Neural cell (in vitro differentiated cells): ENCODE measurements at regions not wholly inside any gene's neighbourhood (a gene's known extent, or its start where the extent isn't known, plus 50 kb on each side); places are given as distances from the start of the nearest gene placed in this dataset.

Experiments used
- H2AFZ ChIP-seq: fragments of 200-600, 300-800 bp; sonication (generic), shearing (Covaris generic); 2 replicates; pipeline ENCODE4 v1.6.0; 2014; ENCODE audit warnings: low read depth, mild to moderate bottlenecking, antibody characterized with exemption, low read length, moderate library complexity
- H3F3A ChIP-seq: fragments of 200-600 bp; shearing (Covaris generic); 2 replicates; pipeline ENCODE4 v1.6.1; 2016; ENCODE audit warnings: mild to moderate bottlenecking, moderate library complexity, mixed read lengths, antibody characterized with exemption, low read length; ENCODE audit not compliant: insufficient read depth, poor library complexity, severe bottlenecking
- H3K27ac ChIP-seq: fragments of 200-600, 300-800 bp; sonication (generic), shearing (Covaris generic); 2 replicates; pipeline ENCODE4 v1.5.1; 2014; ENCODE audit warnings: mild to moderate bottlenecking, low read length, moderate library complexity
- H3K27me3 ChIP-seq: fragments of 300-800, 200-600 bp; sonication (generic), shearing (Covaris generic); 2 replicates; pipeline ENCODE4 v1.6.0; 2014; ENCODE audit warnings: mild to moderate bottlenecking, low read depth, low read length, moderate library complexity; ENCODE audit not compliant: insufficient read depth
- H3K36me3 ChIP-seq: fragments of 300-800, 200-600 bp; sonication (generic), shearing (Covaris generic); 2 replicates; pipeline ENCODE4 v1.5.1; 2014; ENCODE audit warnings: mild to moderate bottlenecking, antibody characterized with exemption, low read length, moderate library complexity; ENCODE audit not compliant: insufficient read depth
- H3K4me2 ChIP-seq: fragments of 300-800, 200-600 bp; sonication (generic), shearing (Covaris generic); 2 replicates; pipeline ENCODE4 v1.6.0; 2014; ENCODE audit warnings: mild to moderate bottlenecking, low read length
- H3K4me3 ChIP-seq: fragments of 300-800, 200-600 bp; sonication (generic), shearing (Covaris generic); 2 replicates; pipeline ENCODE4 v1.5.1; 2014; ENCODE audit warnings: mild to moderate bottlenecking, low read length, moderate library complexity
- H3K79me2 ChIP-seq: fragments of 200-600 bp; shearing (Covaris generic); replicated peaks from 2 replicates; pipeline ENCODE4 v1.6.0; 2014; ENCODE audit warnings: mild to moderate bottlenecking, low read length, moderate library complexity; ENCODE audit not compliant: insufficient read depth
- H3K9ac ChIP-seq: fragments of 300-800, 200-600 bp; sonication (generic), shearing (Covaris generic); 2 replicates; pipeline ENCODE4 v1.6.1; 2016; ENCODE audit warnings: mild to moderate bottlenecking, low read length, mixed read lengths
- H3K9me2 ChIP-seq: fragments of 200-600 bp; shearing (Covaris generic); 2 replicates; pipeline ENCODE4 v1.6.1; 2016; ENCODE audit warnings: mild to moderate bottlenecking, low read length, mixed read lengths; ENCODE audit not compliant: insufficient read depth
- H3K9me3 ChIP-seq: fragments of 200-600, 300-800 bp; sonication (generic), shearing (Covaris generic); 2 replicates; pipeline ENCODE4 v1.6.1; 2016; ENCODE audit warnings: mild to moderate bottlenecking, mixed run types, low read length, moderate library complexity, mixed read lengths
- H4K20me1 ChIP-seq: fragments of 200-600 bp; shearing (Covaris generic); 2 replicates; pipeline ENCODE4 v1.6.1; 2016; ENCODE audit warnings: mild to moderate bottlenecking, mixed run types; ENCODE audit not compliant: insufficient read depth
- CTCF ChIP-seq: fragments of 450-650 bp; IDR thresholded peaks from 2 replicates; pipeline ENCODE4 v1.5.1; 2014; ENCODE audit warnings: antibody characterized with exemption, mild to moderate bottlenecking, moderate library complexity; ENCODE audit not compliant: poor library complexity, severe bottlenecking
- EP300 ChIP-seq: fragments of 450-650 bp; conservative IDR thresholded peaks from 2 replicates; pipeline ENCODE4 v1.6.1; 2014; ENCODE audit warnings: antibody characterized with exemption, mild to moderate bottlenecking, moderate library complexity; ENCODE audit not compliant: poor library complexity, severe bottlenecking
- EZH2 ChIP-seq: fragments of 200-600, 300-800 bp; shearing (Covaris generic), sonication (generic); IDR thresholded peaks from 2 replicates; pipeline ENCODE4 v1.6.1; 2014; ENCODE audit warnings: antibody characterized with exemption, low read length, borderline replicate concordance, mild to moderate bottlenecking; ENCODE audit not compliant: insufficient read depth, poor library complexity, severe bottlenecking
- MXI1 ChIP-seq: fragments of 450-650 bp; conservative IDR thresholded peaks from 2 replicates; pipeline ENCODE4 v1.6.1; 2014; ENCODE audit warnings: antibody characterized with exemption, mild to moderate bottlenecking; ENCODE audit not compliant: poor library complexity, severe bottlenecking
- POLR2AphosphoS5 ChIP-seq: IDR thresholded peaks from 2 replicates; pipeline ENCODE4 v1.6.1; 2012
- RAD21 ChIP-seq: fragments of 450-650 bp; conservative IDR thresholded peaks from 2 replicates; pipeline ENCODE4 v1.6.1; 2014; ENCODE audit warnings: antibody characterized with exemption, mild to moderate bottlenecking, moderate library complexity
- REST ChIP-seq: IDR thresholded peaks from 2 replicates; pipeline ENCODE4 v1.6.1; 2012; ENCODE audit warnings: borderline replicate concordance
- SMC3 ChIP-seq: fragments of 450-650 bp; conservative IDR thresholded peaks from 2 replicates; pipeline ENCODE4 v1.6.1; 2014; ENCODE audit warnings: antibody characterized with exemption, mild to moderate bottlenecking, moderate library complexity; ENCODE audit not compliant: poor library complexity
- TAF1 ChIP-seq: IDR thresholded peaks from 2 replicates; pipeline ENCODE4 v1.6.1; 2012; ENCODE audit warnings: low read depth
- small RNA-seq, 3 experiments: library from RNA; depleted of rRNA; stranded (forward); fragments of <200 nt; gene quantifications; one replicate each; pipeline ENCODE3, GENCODE V24; 2012

GRCh38 chr2:192246297-192246696 is 51.6 kb upstream of the TMEFF2 start:
- no peaks in the 10 kb centered on the region for H3K79me2 ChIP-seq
- TF ChIP-seq EZH2 (no peak), CTCF (no peak), REST (no peak), MXI1 (no peak)

GRCh38 chr2:192245329-192245728 is 50.6 kb upstream of the TMEFF2 start:
- no peaks in the 10 kb centered on the region for H3K9me3 ChIP-seq
- H4K20me1 ChIP-seq: no peaks in the 10 kb centered on the region
- no peaks in the 10 kb centered on the region for H3K9me2 ChIP-seq
- H3K36me3 ChIP-seq: no peaks in the 10 kb centered on the region
- no peak for TF ChIP-seq SMC3
- TF ChIP-seq EP300: no peak
- no peak for TF ChIP-seq RAD21
- TF ChIP-seq TAF1: no peak
- TF ChIP-seq POLR2AphosphoS5: no peak
- TF ChIP-seq MXI1: no peak
- TF ChIP-seq CTCF: no peak
- TF ChIP-seq EZH2: no peak
- no peaks in the 10 kb centered on the region for H3K79me2 ChIP-seq
- H3K4me3 ChIP-seq: no peak overlapping the region
- H2AFZ ChIP-seq: no peak overlapping the region
- H3K27ac ChIP-seq: no peak overlapping the region
- no peak overlapping the region for H3K9ac ChIP-seq
- no peaks in the 10 kb centered on the region for H3F3A ChIP-seq
- H3K27me3 ChIP-seq: no peaks in the 10 kb centered on the region
- H3K4me2 ChIP-seq: no peak overlapping the region

More at GRCh38 chr2:192246297-192246696, 51.6 kb upstream of the TMEFF2 start:
- no peak overlapping the region for H2AFZ ChIP-seq
- no peaks in the 10 kb centered on the region for H3K9me3 ChIP-seq
- no peaks in the 10 kb centered on the region for H3K27me3 ChIP-seq
- H4K20me1 ChIP-seq: no peaks in the 10 kb centered on the region
- no peak overlapping the region for H3K4me3 ChIP-seq
- no peak overlapping the region for H3K27ac ChIP-seq
- no peaks in the 10 kb centered on the region for H3K36me3 ChIP-seq
- no peaks in the 10 kb centered on the region for H3K9me2 ChIP-seq
- no peak overlapping the region for H3K4me2 ChIP-seq
- H3K9ac ChIP-seq: no peak overlapping the region
- H3F3A ChIP-seq: no peaks in the 10 kb centered on the region

Small RNAs in the stretch of these regions (small RNA-seq; reads per million reads assigned to genes)
- 0 reads per million in 3 experiments for gene AC068135.1
- 0 reads per million in 3 experiments for gene AC074290.1
- 0 reads per million in 3 experiments for gene RF00017
- gene RF00273: 0 reads per million in 3 experiments
- gene RNU6-169P: 0 to 3.9 (median 0.03) reads per million in 3 experiments
